ENCODE measurements at regions not wholly inside any gene's neighbourhood (a gene's known extent, or its start where the extent isn't known, plus 50 kb on each side); places are given as distances from the start of the nearest gene placed in this dataset.

DNA sequence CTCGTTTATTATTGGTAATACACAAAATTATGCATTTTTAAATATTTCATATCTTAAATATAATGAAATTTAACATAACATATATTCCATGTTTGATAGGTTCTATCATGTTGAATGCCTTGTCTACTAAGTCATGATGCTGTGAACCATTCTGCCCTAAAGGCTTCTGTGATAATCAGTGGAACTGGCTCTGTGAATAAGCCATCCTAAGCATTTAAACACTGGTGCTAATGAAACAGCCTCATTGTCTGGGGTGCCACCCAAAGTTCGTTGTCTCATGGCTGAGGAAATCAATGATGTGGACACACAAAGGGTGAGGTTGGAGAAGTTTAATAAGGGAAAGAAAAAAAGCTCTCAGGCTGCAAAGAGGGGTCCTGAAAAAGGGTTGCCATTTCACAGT lies 264.7 kb upstream of the ZRANB2 start:
- H3K4me3 ChIP-seq (replicated peaks; ENCODE audit: low read depth, low read length): no peak overlapping the region
- TF ChIP-seq, protein P1, sequence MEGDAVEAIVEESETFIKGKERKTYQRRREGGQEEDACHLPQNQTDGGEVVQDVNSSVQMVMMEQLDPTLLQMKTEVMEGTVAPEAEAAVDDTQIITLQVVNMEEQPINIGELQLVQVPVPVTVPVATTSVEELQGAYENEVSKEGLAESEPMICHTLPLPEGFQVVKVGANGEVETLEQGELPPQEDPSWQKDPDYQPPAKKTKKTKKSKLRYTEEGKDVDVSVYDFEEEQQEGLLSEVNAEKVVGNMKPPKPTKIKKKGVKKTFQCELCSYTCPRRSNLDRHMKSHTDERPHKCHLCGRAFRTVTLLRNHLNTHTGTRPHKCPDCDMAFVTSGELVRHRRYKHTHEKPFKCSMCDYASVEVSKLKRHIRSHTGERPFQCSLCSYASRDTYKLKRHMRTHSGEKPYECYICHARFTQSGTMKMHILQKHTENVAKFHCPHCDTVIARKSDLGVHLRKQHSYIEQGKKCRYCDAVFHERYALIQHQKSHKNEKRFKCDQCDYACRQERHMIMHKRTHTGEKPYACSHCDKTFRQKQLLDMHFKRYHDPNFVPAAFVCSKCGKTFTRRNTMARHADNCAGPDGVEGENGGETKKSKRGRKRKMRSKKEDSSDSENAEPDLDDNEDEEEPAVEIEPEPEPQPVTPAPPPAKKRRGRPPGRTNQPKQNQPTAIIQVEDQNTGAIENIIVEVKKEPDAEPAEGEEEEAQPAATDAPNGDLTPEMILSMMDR (IDR thresholded peaks at IDR 0.05; ENCODE audit: low read length, missing control alignments): no peak
- DNase-seq (ENCODE audit: low read depth): no peak

DNA sequence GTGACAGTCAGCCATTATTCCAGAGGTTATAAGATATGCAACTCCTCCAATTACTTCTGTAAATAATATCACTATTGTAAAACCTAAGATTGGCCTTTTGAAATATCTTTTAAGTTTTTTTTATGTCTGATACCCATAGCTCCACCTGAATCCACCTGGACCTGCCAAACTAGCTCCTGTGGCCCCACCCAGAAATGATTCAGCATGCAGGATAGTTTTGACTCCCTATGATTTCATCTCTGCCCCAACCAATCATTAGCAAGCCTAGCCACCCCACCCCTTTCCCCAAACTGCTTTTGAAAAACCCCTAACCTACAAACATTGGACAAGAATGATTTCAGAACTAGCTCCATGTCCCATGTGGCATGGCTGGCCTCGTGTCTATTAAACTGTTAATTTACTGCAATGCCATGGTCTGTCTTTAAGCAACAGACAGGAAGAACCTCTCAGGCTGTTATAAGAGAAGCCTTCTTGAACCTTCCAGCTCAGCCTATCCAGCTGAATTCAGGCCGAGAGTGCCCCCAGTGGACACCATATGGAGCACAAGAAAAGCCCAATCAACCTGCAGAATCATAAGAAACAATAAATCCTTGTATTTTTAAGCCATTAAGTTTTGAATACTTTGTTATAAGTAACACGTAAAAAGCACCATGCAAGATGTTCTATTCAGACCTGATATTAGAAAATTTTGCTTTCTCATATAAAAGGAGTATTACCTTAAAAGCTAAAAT lies 263.0 kb upstream of the ZRANB2 start:
- DNase-seq (ENCODE audit: low read depth): no peak
- TF ChIP-seq, protein P1 (IDR thresholded peaks at IDR 0.05; ENCODE audit: low read length, missing control alignments): peak; percentile 25
- no peak overlapping the region for H3K4me3 ChIP-seq (replicated peaks; ENCODE audit: low read depth, low read length)

DNA sequence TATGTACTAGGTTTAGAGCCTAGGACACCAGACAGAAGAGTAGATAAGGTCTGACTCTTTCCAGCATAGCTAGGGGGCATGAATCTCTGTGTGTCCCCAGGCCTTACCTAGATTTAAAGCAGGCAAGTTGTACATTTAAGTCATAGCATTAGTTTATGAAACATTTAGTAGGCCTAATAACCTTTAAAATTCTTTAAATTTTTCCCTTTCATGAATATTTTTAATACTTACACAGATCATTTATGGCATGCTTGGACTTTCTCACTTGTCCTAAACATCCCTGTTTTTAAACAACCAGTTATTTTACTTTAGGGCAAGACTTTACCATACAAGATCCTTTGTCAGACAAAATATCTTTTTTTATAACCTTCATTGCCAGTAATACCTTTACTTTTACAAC lies 258.4 kb upstream of the ZRANB2 start:
- no peak for DNase-seq (ENCODE audit: low read depth)
- TF ChIP-seq, protein P1 (IDR thresholded peaks at IDR 0.05; ENCODE audit: low read length, missing control alignments): no peak
- H3K4me3 ChIP-seq (replicated peaks; ENCODE audit: low read depth, low read length): no peak overlapping the region

DNA sequence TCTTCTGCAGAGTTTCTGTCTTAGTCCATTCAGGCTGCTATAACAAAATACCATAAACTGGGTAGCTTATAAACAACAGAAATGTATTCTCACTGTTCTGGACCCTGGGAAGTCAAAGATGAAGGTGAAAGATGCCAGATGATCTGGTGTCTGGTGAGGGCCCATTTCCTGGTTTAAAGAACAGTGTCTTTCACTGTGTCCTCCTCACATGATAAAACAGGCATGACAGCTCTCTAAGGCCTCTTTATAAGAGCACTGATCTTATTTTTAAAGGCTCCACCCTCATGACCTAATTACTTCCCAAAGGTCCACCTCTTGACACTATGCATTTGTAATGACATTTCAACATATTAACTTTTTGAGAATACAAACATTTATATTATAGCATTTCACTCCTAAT lies 250.2 kb upstream of the ZRANB2 start:
- DNase-seq (ENCODE audit: low read depth): no peak
- TF ChIP-seq, protein P1 (IDR thresholded peaks at IDR 0.05; ENCODE audit: low read length, missing control alignments): no peak

DNA sequence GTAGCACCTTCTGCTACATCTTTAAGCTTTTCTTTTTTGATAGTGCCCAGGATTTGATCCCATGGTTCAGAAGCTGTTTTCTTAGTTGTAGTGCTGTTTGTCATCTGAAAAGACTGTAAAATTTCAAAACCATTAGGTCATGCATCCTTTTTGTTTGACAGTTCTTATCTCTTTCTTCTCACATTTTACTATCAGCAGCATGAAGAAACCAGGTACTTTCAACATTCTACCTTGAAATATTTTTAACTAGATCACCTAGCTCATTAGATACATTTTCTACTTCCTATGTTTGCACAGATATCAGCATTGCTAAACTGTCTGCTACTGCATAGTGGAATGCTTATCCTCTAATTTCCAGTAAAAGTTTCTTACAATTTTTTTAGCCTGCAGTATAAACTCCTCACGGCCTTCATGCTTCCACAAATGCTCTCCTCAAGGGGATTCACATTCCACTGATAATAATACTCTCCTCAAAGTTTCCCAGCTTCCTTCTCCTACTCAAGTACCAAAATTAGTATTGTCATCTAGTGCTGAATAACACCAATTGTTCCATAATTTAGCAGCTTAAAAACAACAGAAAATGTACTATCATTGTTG lies 243.9 kb upstream of the ZRANB2 start:
- H3K4me3 ChIP-seq (replicated peaks; ENCODE audit: low read depth, low read length): no peak overlapping the region
- TF ChIP-seq, protein P1 (IDR thresholded peaks at IDR 0.05; ENCODE audit: low read length, missing control alignments): no peak
- no peak for DNase-seq (ENCODE audit: low read depth)

More for the DNA sequence above, 250.2 kb upstream of the ZRANB2 start:
- no peak overlapping the region for H3K4me3 ChIP-seq (replicated peaks; ENCODE audit: low read depth, low read length)

DNA sequence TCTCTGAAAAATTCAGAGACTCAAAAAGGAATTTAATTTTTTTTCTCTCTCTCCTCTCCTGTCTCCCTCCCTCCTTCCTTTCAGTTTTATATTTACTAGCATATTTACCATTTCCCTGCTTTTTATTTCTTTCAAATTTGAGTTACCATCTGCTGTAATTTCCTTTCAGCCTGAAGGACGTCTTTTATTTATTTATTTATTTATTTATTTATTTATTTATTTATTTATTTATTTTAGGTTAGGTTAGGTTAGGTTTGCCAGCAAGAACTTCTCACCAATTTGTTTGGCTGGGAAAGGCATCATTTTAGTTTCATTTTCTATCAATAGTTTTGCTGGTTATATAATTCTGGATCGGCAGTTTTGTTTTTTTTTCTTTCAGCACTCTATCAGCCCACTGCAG lies 231.7 kb upstream of the ZRANB2 start:
- H3K4me3 ChIP-seq (replicated peaks; ENCODE audit: low read depth, low read length): peak overlapping the region; percentile 1
- no peak for DNase-seq (ENCODE audit: low read depth)
- TF ChIP-seq, protein P1 (IDR thresholded peaks at IDR 0.05; ENCODE audit: low read length, missing control alignments): no peak

DNA sequence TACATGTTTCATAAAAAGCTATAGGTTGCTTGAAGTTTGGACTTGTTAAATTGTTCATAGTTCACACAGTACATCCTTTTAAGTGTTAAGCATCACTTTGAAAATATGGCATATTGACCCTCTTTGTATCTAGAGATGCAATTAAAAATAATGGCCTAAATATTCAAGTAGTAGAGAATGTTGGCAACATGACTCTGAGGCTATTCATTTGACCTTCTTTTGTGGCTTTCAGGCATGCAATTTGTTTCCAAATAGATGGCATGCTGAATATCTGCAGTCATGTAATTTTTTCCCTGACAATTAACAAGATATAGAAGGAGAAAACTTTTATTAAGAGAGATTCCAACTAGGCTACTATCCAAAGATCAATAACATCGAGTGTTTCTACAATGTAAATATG lies 230.5 kb upstream of the ZRANB2 start:
- no peak overlapping the region for H3K4me3 ChIP-seq (replicated peaks; ENCODE audit: low read depth, low read length)
- TF ChIP-seq, protein P1 (IDR thresholded peaks at IDR 0.05; ENCODE audit: low read length, missing control alignments): no peak
- peak; percentile 27 for DNase-seq (ENCODE audit: low read depth)

All from fibroblast of pulmonary artery (primary cell).